ENCODE measurements at regions not wholly inside any gene's neighbourhood (a gene's known extent, or its start where the extent isn't known, plus 50 kb on each side); places are given as distances from the start of the nearest gene placed in this dataset.
"Not testable (repeated sequence)": the region's sequence is repeated elsewhere in the genome, so short reads cannot be mapped to it uniquely, and the experiment has no call there.

DNA sequence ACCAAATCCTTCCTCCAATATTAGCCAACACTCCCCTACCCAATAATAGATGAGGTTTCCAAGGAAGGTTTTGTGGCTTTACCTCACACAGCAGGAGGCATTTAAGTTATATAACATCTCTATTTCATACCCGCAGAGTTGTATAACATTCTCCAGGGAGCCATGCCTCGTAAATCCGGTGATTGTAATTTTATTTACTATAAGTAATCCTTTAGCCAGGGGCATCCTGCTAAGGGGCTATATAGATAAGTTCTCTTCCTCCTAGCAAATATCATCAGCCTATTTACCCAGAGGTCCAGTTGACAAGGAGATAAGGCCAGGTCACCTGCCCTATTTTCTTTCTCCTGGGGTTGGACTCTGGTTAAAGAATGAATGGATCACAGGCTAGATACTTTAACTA lies 2051.0 kb downstream of the EFNA5 start:
- no peak for DNase-seq

DNA sequence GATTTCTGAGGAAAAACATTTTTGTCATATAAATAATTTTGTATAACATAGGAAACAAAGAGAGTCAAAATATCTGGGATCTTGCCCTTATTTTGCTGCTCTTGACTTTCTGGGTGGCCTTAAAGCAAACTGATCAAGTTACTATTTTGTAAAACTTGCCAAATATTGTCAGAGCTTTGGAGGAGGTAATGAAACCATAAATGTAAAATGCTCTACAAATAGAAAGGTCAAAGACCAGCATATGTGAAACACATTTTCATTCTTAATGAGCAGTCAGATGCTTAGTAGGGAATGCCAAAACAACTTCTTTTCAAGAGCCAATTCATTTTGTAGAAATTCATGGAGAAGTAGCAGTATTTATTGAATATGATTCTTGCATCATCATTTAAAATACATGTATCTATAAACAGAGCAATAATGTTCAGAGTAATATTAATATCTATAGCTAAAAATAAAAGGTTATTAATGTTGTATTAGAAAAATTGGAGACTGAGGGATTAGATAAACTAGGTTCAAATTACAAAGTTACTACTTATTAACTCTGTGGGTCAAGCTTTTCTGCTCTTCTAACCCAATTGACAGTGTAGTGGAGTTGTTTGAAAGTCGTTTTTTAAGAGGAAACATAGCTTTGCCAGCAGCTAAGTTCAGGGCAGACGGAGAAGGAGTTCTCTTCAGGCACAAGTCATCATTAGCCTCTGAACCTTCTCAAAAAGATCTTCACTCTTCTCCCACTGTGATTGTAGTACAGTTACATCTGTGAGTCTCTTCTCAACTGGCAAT lies 2053.1 kb downstream of the EFNA5 start:
- DNase-seq, result no peak

DNA sequence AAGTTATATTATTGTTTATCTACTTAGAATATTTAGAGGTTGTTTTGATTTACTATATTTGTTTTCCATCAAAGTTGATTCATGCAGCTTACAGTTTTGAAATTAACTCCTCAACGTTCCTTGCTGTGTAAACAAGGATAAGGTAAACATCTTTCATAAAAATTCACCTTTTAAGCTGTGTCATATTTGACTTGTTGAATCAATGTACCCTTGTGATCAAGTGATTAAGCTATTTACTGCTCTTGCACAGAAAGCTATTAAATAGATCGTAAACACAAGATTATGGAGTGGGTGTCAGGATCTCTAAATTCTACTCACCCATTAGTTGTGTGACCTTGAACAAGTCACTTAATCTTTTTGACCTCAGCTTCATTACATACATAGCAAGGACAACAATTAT lies 2054.0 kb upstream of the NUDT12 start:
- DNase-seq, result no peak

DNA sequence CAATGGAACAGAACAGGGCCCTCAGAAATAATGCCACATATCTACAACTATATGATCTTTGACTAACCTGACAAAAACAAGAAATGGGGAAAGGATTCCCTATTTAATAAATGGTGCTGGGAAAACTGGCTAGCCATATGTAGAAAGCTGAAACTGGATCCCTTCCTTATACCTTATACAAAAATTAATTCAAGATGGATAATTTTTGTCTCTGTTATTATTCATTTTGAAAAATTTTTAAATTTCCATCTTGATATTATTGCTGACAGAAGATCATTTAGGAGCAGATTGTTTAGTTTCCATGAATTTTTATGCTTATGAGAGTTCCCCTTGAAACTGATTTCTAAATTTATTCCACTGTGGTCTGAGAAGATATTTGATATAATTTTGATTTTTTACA lies 2039.8 kb upstream of the NUDT12 start:
- not testable (repeated sequence) for DNase-seq

DNA sequence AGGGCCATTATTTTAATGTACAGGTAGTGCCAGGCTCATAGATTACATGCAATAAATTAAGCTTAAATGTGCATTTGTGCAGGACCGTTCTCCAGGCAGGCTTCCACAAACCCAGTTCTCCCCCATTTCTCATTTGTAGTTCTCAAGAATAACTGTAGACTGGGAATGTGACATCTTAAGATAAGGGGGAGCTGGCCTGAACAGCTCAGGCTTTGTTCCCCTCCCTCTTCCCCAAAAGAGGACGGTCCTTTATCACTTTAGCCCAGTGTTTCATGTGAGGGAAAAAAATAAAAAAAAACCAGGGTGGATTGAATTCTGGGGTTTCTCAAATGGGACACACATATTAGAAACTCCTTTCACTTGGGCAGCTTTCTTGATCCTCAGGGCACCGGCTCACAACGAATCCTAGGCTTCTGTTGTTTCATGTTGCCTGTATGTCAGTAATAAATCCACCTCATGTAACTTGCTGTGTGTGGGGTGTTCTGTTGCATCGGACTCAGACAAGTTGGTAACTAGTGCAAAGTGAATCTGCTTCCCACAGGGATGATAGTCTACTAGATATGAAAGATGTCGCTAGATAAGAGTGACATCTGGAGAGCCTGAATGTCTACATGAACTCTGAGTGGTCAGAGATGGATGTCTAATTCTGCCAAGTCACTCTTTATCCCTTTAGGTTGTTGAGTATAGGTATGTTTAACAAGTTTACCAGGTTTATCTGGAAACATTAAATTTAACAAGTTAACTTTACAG lies 2030.6 kb upstream of the NUDT12 start:
- no peak for DNase-seq

DNA sequence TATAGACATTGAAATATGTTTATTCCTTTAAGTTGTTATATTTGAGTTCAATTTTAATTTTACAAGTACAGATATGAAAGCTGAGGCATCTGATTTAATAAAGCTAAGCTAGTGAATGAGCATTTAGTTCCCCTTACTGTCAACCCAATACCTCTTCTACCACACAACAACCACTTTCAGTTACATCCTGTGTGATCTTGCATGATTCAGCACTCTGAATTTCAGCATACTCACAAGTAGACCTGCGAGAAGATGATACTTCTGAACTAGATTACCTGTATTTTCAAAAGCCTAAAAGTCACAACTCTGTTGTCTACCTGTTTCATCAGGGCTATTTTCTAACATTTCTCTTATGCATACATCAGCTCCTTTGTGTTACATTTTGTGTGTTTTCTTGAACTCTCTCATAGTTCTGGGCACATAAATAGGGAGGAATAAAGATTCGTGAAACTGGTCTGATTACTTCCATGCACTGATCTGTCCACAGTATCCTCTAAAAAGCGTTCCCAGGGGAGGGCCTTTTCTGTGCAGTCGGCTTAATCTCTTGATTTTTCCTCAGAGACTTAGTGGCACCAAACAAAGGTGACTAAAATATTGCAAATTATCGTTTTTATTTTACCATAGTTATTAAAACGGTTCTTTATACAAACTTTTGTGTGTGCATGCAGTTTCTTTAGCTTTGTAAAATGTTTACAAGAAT lies 2025.5 kb upstream of the NUDT12 start:
- no peak for DNase-seq

DNA sequence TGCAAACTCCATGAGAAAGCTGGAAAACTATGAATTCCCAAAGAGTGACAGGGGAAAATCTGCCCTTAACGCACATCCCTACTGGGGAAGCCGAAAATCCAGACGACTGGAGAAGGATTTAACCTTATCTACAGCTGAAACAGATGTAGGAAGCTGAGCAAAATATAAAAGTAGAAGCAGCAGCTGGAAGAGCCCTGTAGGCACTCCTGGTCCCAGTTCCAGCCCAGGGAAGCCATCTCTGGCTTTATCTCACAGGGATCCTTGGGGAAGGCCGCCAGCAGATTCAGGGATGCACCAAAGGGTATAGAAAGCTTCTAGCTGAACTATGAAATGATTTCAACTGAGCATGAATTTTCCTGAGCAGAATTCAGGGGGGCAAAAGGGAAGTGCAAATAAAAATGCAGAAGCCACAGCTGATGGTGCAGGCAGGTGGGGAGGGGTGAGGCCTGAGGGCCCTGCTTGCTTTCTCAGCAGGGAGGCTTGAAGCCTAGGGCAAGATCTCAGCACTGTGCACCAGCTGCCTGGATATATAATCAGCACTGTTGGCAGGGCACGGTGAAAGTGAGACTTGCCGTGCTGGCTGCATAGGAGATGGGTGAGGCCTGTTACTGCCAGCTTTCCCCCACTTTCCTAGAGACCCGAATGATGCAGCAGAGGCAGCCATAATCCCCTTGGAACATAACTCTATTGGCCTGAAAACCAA lies 2019.5 kb upstream of the NUDT12 start:
- DNase-seq, result no peak

DNA sequence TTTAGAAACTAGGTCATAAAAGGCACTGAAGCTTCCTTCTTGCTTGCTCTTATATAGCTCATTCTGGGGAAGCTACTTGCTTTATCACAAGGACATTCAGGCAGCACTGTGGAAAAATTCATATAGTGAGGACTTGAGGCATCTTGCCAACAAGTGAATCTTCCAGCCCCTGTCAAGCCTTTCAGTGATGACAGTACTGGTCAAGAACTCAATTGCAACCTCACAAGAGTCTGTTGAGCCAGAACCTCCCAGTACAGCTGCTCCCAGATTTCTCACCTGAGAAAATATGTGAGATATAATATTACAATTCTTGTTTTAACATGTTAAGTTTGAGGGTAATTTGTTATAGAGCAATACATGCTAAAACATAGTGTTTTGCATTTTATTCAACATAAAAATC lies 2011.0 kb upstream of the NUDT12 start:
- DNase-seq, result no peak

DNA sequence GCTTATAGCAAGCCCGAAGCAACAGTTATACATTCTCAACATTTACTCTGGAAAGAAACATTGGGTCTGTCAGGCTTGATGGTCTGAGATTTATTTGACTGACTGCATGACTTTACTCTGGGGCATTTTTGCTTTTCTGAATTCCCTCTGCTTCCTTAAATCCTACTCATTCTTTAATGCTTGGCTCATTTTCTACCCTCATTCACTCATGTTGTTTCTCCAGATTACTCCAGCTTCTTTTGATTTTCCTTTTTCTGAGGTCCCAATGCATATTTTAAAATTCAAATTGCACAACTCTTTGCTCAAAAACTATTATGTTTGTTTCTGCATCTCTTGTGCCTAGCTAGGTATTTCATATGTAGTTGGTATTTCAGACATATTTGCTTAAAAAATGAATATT lies 2002.9 kb upstream of the NUDT12 start:
- DNase-seq, result no peak

DNA sequence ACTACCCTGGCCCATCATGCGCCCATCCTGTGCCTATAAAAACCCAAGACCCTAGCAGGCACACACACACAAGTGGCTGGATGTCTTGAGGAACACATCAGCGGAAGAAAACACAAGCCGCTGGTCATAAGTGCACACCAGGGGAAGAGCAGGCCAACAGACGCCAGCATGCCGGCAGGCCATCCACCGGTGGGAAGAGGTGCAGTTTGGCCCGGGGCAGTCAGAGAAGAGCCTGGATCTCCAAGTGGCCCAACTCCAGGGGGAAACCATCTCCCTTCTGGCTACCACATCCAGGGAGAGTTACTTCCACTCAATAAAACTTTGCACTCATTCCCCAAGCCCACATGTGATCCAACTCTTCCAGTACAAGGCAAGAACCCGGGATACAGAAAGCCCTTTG lies 2001.3 kb upstream of the NUDT12 start:
- no peak for DNase-seq

DNA sequence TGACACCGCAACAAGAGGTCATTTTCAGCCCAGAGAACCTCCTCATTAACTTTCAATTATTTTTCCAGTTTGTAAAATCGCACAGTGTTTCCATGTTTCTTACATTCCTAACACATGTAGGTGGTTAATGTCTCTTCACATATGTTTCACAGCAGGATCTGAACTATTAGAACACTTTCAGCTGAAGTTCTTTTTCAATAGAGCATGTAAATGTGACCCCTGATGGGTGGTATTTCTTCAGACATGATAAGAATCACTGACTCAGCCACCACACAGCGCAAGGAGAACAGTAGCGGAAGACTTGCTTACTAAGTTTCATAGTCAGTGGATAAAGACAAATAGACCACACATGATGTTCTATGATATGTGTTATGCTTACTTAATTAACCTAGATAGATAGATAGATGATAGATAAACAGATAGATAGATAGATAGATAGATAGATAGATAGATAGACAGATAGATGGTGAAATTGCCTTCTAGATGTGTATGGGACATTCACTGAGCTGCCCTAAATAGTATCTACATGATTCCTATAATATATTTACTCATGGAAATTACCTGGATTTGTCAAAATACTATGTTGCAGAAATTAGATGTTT lies 1992.1 kb upstream of the NUDT12 start:
- DNase-seq, result no peak

DNA sequence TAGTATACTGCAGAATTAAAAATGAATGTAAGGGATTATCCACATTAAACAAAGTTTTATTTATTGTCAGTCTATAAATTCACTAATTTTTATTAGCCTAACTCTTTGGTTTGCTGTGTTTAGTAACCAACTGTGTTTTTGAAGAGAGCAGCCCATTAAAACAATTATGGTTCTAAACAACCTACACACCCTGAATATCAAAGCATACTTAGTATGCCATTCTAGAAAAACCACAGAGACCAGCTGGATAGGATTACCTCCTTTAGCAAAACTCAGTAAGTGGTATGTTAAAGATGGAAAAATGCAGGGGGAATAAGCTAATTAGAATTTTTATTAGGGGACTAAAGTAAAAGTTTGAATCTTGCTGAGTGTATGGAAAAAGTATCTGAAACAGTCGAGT lies 1981.7 kb upstream of the NUDT12 start:
- DNase-seq, result no peak

DNA sequence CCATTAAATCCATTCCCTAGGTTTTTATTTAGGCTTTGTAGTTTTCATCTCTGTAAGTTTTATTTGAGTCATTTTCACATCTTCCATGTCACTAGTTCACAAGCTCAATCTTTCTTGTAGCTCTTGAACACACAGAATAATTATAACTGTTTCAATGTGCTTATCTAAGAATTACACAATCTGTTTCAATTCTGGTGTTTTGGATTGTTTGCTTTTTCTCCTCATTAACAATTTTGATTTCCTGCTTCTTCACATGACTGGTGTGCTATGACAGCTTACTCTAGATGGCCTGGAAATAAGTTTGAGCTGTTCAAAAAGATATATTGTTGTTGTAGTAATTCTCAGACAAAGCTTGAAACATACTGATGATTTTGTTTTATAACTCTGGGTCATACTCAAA lies 1974.1 kb upstream of the NUDT12 start:
- no peak for DNase-seq

DNA sequence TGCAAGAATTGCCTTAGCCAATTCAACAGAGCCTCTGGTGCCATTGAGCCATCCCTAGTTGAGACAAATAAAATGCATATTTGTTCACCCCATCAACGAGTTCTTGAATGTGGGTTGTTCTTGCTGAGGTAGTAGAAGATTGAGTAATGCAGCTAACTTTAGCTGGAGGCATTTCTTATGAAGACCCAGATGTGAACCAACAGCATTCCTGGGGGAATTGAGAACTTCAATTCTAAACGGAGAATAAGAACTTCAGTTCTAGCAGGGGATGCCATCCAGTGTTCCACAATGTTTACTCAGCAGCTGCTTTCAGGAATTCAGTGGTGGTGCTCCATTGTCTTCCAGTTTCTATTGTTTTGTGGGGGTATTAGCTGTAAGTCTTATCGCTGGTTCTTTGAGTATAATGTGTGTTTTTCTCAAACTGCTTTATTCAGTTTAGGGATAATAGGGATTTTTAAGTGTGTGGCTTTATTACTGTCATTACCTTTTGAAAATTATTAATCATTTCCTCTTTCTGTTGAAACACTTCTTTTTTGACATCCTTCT lies 1968.2 kb upstream of the NUDT12 start:
- no peak for DNase-seq

DNA sequence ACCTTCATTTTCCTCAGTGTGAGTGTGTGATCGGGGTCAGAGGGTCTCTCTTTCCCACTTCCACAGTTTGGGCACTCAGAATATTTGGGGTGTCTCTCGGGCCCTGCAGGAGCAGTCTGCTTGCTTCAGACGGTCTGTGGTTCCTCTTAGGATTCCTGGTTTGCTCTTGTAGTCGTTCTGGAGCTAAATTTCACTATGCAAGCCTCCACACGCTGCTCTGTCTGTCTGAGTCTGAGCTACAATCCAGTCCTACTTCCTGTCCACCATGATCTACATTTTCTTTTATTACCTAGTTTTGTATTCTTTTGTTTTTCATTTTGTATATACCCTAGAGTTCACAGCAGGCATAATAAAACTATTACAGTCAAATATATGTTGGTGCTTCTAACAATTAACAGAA lies 1967.3 kb upstream of the NUDT12 start:
- DNase-seq, result no peak

DNA sequence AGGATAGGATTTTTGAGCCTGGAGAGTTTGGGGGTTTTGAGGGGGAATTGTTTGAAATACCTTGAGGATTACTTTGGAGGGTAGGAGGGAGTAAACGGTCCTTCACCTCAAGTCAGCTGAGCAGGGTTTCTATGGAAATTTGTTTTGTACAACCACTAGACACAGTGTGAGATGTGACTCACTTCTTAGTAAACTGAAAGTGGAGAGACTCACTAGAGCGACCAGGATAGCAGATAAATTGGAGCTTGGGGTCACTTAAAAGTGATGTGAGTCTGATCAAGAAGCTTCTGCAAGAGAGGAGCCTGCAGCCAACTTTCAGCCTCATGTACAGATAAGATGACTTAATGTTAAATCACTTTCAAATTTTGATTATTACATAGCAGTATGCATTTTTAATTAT lies 1945.9 kb upstream of the NUDT12 start:
- DNase-seq, result no peak

DNA sequence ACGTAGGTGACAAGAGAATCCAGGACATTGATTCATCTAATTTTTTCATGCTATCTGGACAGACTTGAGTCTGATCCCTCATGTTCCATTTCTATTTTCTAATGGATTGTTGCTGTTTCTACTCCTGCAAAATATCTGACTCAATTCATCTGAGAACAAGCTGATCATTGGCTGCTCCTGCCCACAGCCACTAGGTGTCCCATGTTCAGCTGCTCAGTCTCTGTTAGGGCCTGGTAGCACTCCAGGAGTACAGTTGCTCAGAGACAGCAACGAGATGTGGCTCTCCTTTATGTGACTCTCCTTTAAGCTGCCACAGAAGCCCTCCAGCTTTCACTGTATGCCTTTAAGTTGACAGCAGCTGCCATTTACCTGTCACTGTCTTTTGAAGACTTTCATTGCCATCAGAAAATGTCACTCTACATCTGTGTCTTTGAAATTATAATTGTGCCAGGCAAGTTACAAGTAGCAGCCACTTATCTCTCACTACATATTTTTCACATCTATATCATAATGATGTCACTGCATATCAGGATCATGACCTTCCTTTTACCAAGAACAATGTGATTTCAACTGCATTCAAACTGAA lies 1944.2 kb upstream of the NUDT12 start:
- DNase-seq, result no peak

DNA sequence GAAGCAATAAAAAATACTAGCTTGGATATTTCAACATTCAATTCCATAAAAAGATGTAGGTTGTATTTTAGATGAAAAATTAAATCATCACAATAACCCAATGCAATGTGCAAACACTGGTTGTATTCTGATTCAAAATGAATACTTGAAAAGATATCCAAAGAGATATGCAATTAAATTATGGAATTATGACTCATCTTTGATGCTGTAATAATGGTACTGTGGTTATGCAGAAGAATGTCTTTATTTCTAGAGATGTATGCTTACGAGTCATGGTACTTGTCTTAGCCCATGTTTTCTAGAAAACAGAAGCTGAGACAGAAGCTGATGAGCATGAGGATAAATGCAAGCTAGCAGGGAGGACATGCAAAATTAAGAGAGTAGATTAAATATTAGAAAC lies 1941.4 kb upstream of the NUDT12 start:
- DNase-seq, result no peak

DNA sequence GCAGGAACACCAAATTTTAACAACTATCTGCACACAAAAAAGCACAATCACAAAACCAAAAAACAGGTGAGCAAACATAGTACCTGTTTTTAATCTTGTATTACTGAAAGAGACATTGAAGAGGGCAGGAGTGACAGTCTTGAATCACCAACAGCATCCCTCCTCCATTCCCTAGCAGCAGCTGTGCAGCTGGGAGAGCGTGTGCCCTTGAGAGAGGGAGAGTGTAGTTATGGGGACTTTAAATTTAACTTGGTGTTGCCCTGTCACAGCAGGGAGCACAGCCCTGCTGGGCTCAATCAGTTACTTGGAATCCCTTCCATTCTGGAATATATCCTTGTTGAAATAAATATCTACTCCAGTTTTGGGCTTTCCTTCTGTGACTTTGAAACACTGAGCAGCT lies 1938.7 kb upstream of the NUDT12 start:
- no peak for DNase-seq

DNA sequence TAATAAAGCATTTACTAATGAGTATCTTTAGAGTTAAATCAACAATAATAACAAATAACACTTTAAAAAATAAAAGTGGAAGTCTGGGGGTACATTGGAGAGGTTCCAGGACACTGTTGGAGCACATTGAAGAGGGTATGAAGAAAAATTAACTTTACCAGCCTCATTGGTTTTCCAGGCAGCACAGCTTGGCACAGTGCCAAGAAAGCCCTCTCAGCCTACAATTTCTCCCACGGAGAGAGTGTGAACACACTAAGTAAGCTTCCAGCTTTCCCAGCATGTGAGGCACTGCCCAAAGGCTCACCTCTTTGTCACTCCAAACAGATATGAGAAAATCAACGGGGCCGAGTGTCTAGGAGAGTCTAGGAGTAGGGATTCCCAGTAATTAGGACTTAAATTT lies 1912.8 kb upstream of the NUDT12 start:
- no peak for DNase-seq

DNA sequence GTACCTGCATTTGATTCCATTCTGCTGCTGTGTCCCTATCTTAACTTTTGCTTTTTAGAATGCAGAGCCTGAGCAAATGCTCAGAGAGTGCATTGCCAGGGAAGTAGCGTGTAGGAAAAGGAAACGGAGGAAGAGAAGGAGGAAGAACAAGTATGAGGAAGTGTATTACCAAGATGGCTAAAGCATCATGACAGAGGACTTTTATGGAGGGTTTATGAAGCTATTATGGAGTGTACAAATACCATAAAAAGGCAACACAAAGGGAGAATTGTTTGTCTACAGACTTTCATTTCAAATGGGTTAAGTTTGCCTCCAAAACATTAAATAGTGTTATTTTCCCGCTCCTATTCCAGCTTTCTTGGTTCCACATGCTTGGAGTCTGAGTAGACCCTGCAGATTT lies 1899.8 kb upstream of the NUDT12 start:
- no peak for DNase-seq

DNA sequence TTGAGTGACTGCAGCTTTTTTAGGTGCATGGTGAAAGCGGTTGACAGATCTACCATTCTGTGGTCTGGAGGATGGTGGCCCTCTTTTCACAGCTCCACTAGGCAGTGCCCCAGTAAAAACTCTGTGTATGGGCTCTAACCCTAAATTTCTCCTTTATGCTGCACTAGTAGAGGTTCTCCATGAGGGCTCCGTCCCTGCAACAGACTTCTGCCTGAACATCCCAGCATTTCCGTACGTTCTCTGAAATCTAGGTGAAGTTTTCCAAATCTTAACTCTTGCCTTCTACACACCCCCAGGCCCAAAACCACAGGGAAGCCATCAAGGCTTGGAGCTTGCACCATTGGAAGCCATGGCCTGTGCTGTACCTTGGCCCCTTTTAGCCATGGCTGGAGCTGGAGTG lies 1898.1 kb upstream of the NUDT12 start:
- DNase-seq, result no peak
